GM12892 (cell line): ENCODE measurements at regions not wholly inside any gene's neighbourhood (a gene's known extent, or its start where the extent isn't known, plus 50 kb on each side); places are given as distances from the start of the nearest gene placed in this dataset.
"Not testable (repeated sequence)": the region's sequence is repeated elsewhere in the genome, so short reads cannot be mapped to it uniquely, and the experiment has no call there.

Source experiments
- DNase-seq: peaks from one replicate; pipeline ENCODE4 v3.0.0; 2011; ENCODE audit not compliant: insufficient read length
- FAIRE-seq: peaks from 2 replicates; lab custom pipeline; 2011; peaks lifted over from hg19 to GRCh38; lab: Jason Lieb, UNC
- POLR2A ChIP-seq: IDR thresholded peaks from 2 replicates; pipeline ENCODE4 v1.6.1; 2011; ENCODE audit warnings: low read depth, low read length, control low read depth
- POLR2AphosphoS5 ChIP-seq: IDR thresholded peaks from 2 replicates; pipeline ENCODE4 v1.6.1; 2011; ENCODE audit warnings: low read depth, low read length, control low read depth
- TAF1 ChIP-seq: IDR thresholded peaks from 2 replicates; pipeline ENCODE4 v1.6.1; 2011; ENCODE audit warnings: low read depth, mild to moderate bottlenecking, control low read depth, low read length, borderline replicate concordance

DNA sequence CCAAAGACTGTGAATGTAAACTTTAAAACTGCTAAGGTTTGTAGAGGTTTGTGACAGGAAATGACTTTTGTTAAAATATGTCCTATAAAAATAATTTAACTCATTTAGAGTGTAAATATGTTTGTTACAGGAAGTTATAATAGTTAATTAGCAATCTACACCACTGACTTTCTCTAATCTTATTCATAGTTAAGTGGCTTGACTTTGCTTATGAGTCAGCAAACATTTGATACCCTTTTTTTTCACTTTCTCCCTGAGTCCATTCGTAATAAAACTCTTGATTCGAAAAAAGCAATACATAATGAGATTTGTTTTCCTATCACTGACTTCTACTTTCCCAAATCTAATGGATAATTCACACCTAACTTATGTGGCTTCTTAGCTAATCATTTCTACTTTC lies 317.7 kb upstream of the SEMA3C start:
- FAIRE-seq (no peak), DNase-seq (no peak)

DNA sequence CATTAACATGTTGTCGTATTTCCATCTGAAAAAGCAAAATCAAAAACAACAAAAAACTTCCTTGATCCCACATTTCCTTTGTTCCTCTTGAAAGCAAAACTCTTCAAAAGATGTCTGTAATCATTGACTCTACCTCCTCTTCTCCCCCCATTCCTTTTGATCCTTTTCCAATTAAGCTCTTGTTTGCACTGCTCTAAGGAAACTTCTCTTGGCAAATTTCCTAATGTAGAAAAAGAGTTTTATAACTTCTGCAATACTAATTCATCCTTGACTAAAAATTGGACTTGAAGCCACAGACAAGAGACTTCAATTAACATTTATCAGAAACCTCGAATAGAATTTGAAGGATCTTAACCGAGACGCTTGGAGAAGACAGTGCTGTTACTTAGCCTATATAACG lies 317.1 kb upstream of the SEMA3C start:
- no peak for FAIRE-seq
- no peak for TF ChIP-seq TAF1
- no peak for TF ChIP-seq POLR2A
- TF ChIP-seq POLR2AphosphoS5 = no peak
- DNase-seq = no peak

More for the DNA sequence above, 317.7 kb upstream of the SEMA3C start:
- TF ChIP-seq POLR2A (no peak), TAF1 (no peak), POLR2AphosphoS5 (no peak)

GRCh38 chr7:81234896-81235295 lies 316.0 kb upstream of the SEMA3C start:
- FAIRE-seq (no peak), DNase-seq (no peak)
- no peak for TF ChIP-seq POLR2AphosphoS5
- no peak for TF ChIP-seq TAF1
- no peak for TF ChIP-seq POLR2A

DNA sequence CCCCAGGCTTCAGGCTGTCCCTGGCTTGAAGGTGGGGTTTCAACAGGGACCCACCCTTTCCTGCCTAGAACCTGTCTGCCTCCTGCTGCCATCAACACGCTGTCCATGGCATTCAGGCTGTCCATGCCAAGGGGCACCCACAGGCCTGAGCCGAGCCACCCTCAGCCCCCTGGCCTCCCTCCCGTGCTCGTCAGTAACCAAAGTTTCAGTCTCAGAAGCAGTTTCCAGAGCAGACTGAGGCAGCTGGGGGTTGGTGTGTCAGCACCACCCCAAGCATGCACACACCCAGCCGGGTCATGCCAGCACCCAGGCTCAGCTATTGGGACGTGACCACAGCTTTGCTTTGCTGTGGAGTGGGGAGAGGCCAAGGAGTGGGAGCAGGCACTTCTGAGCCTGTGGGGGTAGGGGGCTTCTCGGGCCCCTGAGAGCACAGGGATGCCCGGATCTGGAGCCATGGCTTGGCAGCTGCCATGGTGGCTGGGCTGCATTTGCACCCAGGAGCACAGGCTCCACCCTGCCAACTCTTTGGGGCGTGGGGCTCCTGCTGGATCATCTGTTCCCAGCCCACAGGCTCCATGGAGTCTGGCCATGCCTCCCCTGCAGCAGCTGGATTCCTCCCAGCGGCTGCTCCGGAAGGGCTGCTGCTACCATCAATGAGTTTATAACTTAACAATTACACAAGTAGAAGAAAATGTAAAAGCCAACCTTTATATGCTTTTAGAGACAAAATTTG lies 314.5 kb upstream of the SEMA3C start:
- no peak for TF ChIP-seq POLR2AphosphoS5
- no peak for TF ChIP-seq TAF1
- no peak for TF ChIP-seq POLR2A
- no peak for FAIRE-seq

GRCh38 chr7:81232084-81232799 lies 313.4 kb upstream of the SEMA3C start:
- no peak for DNase-seq
- no peak for FAIRE-seq
- no peak for TF ChIP-seq TAF1
- TF ChIP-seq POLR2AphosphoS5 = no peak
- TF ChIP-seq POLR2A = no peak

More for the DNA sequence above, 314.5 kb upstream of the SEMA3C start:
- no peak for DNase-seq

- DNase-seq (no peak), FAIRE-seq (no peak)
- TF ChIP-seq POLR2A (no peak), TAF1 (no peak), POLR2AphosphoS5 (no peak)
These were observed 312.5 kb upstream of the SEMA3C start for GRCh38 chr7:81231301-81231838.

- DNase-seq = no peak
- no peak for FAIRE-seq
- TF ChIP-seq POLR2AphosphoS5 (no peak), TAF1 (no peak), POLR2A (no peak)
These were observed 307.4 kb upstream of the SEMA3C start for GRCh38 chr7:81226234-81226633.

DNA sequence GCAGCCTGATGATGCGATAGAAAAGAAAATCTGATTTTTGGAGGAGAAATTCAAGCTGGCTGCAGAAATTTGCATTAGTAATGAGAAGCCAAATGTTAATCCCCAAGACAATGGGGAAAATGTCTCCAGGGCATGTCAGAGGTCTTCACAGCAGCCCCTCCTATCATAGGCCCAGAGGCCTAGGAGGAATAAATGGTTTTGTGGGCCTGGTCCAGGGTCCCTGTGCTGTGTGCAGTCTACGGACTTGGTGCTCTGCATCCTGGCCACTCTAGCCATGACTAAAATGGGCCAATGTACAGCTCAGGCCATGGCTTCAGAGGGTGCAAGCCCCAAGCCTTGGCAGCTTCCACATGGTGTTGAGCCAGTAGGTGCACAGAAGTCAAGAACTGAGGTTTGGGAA lies 303.8 kb upstream of the SEMA3C start:
- not testable (repeated sequence) for FAIRE-seq, DNase-seq

GRCh38 chr7:81221527-81222217 lies 302.8 kb upstream of the SEMA3C start:
- TF ChIP-seq POLR2A (no peak), POLR2AphosphoS5 (no peak), TAF1 (no peak)
- FAIRE-seq = no peak
- no peak for DNase-seq

- FAIRE-seq (no peak), DNase-seq (no peak)
- TF ChIP-seq POLR2AphosphoS5 = no peak
- no peak for TF ChIP-seq POLR2A
- TF ChIP-seq TAF1 = no peak
These were observed 299.7 kb upstream of the SEMA3C start for GRCh38 chr7:81218480-81219106.

- no peak for DNase-seq
- FAIRE-seq = no peak
These were observed 294.5 kb upstream of the SEMA3C start for GRCh38 chr7:81213394-81213793.

More at GRCh38 chr7:81213394-81213793, 294.5 kb upstream of the SEMA3C start:
- TF ChIP-seq POLR2AphosphoS5 = no peak
- TF ChIP-seq TAF1 = no peak
- TF ChIP-seq POLR2A = no peak
